CD4-positive, alpha-beta T cell treated with Interleukin-15 for 1 hour (primary cell): ENCODE measurements at regions not wholly inside any gene's neighbourhood (a gene's known extent, or its start where the extent isn't known, plus 50 kb on each side); places are given as distances from the start of the nearest gene placed in this dataset.

Source experiments
- DNase-seq: peaks from one replicate; pipeline ENCODE4 v3.0.0-alpha.2; 2020

DNA sequence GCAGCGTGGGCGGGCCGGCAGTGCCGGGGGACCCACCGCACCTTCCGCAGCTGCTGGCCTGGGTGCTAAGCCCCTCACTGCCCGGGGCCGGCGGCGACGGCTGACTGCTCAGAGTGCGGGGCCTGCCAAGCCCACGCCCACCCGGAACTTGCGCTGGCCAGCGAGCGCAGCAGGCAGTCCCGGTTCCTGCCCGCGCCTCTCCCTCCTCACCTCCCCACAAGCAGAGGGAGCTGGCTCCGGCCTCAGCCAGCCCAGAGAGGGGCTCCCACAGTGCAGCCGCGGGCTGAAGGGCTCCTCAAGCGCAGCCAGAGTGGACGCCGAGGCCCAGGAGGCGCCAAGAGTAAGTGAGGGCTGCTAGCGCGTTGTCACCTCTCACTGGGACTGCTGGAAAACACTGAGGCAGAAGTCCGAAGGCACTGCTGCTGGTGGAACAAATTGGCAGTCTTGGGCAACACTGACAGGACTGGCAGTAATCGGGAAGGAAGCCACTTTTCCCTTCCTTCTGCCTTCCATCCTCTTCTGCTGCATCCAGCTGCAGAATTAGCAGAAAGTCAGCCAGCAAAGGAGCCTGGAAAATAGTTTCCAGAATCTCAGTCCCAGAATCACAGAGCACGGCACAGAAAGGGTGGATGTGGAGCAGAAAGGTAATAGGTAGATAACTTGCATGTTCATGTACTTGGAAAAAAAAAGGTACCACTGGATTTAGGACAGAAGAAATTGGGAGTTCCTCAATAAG, 179.4 kb upstream of the FN1 start:
- DNase-seq, result no peak

DNA sequence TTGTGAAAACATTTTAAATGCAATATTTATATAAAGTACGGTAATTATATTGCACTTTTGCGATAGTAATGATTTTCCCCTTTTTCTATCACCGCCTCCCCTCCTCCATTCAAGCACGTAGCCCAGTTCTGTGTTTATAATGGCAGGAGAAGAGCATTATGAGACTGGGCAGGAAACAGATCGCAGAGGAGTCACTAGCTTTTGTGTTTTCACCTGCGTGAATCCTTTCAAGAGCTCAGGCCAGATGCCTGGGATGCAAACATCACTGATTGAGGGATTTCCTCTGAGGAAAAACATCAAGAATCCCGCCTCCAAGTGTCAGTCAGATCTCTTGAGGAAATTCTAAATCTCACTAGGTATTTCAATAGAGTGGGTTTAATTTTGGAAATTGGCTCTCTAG, 178.4 kb upstream of the FN1 start:
- no peak for DNase-seq

DNA sequence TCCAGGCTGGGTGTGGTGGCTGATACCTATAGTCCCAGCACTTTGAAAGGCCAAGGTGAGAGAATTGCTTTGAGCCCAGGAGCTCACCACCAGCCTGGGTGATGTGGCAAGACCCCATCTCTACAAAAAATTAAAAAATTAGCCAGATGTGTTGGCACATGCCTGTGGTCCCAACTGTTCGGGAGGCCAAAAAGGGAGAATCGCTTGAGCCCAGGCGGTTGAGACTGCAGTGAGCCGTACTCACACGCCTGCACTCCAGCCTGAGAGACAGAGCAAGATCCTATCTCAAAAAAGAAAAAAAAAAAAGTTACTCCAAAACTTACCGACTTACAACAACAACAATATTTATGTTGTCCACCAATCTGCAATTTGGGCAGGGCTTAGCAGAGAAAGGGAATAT, 178.0 kb upstream of the FN1 start:
- no peak for DNase-seq

DNA sequence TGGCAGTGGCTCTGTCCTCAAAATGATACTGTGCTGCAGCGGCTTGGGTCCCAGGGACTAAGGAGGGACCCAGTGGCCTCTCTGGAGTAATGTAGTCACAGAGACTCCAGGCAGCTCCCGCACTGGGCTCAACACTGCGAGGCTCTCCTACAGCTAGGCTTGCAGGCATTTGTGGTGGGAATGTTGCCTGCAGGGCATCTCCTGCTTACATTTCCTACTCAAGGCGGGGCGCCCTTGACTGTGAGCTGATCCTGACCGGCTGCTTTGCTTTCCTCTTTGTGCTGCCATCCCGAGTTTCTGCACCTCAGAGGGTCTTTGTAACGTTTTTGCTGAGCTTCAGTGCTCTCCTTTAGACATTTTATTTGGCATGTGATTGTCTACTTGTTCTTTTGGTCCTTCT, 177.4 kb upstream of the FN1 start:
- DNase-seq, result no peak

DNA sequence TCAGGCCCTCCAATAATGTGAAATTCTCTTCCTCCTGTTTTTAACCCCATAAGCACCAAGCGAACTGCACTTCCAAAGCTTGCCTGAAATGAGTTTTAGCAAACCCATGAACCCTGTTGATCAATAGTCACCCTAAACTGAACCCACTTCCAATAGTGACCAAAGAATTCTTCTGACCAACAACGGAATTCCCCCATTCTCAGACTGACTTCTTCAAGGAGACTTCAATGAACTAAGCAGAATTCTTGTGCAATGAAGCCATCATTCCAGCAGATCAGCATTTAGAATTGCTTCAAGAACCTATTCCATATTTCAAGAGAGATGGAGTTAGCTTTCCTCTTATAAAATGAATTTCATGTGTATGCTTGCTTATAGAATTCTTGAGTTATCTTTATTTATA, 176.9 kb upstream of the FN1 start:
- DNase-seq, result no peak

DNA sequence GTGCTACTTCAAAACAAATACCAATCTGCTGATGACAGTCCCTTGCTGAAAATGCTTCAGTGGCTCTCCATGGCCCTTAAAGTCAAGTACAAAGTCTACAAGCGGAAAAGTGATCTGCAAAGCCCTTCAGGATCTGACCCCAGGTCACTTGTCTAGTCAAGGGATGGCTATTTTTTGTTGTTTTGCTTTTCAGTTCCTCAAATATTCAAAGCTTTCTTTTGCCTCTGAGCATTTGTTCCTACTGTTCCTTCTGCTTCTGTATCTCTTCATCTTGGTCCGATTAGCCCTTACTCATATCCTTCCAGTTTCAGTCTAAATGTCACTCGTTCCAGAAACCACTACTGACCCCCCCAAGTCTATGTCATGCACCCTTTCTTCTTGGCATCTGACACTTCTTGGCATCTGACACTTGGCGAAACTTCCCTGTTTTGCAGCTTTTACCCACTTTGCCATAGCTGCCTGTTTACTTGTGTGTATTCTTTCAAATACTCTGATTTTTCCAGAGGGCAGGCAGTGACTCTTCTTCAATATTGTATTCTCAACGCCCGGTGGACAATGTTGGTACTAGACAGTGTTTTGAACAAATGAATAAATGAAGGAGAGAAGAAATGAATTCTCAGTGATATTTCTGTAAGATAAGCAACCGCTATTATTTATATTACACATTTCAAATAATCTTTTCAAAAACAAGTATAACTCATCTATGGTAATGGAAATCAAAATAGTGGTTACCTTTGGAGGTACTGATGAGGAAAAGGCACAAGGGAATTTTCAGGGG, 175.9 kb upstream of the FN1 start:
- DNase-seq, result no peak

DNA sequence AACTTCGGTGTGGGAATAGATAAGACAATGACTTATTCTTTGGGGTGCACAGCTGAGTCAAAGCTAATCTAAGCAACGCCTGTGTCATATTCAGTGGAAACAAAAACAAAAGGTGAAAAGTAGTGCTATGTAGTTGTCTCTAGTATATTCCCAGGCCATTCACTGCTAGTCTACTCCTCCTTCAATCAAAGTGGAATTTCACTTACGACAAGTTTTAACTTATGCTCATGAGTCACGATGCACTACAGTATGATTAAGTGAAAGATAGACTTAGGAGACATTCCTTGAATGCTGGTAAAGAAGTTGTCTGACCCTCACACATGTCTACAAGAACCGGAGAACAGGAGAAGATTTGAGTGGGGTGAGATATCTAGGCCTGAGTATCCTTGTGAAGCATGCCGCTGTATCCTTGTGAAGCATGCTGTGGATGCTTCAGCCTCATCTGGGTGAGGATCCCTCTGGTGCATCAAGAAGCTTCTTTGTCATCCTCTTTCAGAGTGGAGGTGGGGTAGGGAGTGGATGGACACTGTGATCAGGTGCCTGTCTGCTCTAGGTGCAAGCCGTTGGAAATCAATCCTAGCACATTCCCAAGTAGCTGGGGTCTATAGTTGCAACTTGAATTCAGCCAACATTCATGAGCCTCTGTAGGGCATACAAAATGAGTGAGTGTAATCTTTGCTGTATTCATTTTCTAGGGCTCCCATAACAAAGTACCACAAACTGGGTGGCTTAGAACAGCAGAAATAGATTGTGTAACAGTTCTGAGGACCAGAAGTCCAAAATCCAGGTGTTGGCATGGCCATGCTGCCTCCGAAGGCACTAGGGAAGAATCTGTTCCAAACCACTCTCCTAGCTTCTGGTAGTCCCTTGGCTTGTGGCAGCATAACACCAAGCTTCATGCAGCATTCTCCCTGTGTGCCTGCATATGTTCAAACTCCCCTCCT, 173.5 kb upstream of the FN1 start:
- no peak for DNase-seq

DNA sequence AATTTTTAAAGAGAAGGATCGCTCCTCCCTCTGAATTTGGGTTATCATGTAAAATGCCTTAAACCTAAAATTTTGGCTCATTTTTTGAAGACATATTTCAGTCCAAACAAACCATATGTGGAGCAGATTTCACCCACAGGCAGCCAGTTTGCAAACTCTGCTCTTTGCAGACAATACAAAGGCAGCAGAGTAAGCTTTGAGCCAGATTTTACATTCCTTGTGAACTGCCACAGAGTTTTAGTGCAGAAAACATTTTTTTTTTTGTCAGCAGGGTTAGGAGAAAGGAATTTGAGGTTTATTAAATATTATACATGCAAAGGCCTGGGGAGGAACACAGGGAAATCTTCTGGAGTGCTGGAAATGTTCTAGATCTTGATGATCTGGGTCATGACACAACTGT, 171.9 kb upstream of the FN1 start:
- DNase-seq, result no peak

DNA sequence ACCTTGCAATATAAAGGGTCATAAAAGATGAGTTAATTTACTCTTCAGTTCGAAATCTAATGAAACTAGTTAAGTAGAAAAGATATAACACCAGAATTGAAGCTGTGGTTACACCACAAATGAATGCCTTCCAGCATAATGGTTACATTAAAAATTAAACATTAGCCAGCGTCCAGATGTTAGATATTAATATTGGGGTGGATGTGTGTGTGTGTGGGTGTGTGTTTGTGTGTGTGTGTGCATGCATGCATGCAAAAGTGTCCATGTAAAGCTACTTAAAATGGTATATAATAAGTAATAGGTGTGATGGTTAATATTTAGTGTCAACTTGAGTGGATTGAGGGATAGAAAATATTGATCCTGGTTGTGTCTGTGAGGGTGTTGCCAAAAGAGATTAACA, 170.4 kb upstream of the FN1 start:
- DNase-seq, result no peak

DNA sequence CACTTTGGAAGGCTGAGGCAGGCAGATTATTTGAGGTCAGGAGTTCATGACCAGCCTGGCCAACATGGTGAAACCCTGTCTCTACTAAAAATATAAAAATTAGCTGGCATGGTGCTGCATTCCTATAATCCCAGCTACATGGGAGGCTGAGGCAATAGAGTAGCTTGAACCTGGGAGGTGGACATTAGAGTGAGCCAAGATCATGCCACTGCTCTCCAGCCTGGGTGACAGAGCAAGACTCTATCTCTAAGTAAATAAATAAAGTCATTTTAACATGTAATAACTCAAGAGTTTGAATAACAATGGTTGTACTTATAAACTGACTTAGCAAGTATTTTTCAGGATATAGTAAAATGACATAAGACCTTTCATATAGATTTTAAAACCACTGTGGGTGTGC, 169.3 kb upstream of the FN1 start:
- DNase-seq, result no peak

DNA sequence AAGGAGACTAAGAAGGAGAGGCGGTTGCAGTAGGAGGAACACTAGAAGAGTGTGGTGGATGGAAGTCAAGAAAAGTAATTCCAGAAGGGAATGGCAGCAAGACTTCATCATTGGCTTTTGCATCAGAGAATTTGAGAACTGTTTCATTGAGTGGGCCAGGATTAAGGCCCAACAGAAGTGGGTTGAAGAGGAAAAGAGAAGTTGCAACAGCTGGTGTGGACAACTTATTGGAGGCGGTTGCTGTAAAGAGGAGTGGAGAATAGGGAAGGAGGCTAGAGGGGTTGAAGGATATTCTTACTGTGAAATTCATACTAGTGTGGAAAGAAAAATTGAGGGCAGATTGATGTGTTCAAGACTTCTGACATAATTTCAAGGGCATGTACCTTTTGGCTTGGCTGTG, 168.7 kb upstream of the FN1 start:
- no peak for DNase-seq

DNA sequence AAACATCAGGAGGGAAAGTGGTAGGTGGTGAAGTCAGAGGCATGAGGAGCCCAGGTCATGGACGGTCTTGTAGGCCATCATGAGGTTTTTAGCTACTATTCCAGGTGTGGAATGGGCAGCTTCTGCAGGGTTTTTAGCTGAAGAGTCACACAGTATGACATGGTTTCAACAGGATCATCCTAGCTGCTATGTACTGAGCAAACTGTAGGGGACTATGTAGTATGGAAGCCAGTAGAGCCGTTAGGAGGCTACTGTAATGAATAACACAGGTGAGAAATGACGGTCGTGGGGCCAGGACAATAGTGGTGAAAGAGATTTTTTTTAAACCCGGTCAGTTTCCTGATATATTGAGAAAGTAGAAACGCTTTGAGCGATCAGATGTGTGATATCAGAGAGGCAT, 167.6 kb upstream of the FN1 start:
- no peak for DNase-seq

DNA sequence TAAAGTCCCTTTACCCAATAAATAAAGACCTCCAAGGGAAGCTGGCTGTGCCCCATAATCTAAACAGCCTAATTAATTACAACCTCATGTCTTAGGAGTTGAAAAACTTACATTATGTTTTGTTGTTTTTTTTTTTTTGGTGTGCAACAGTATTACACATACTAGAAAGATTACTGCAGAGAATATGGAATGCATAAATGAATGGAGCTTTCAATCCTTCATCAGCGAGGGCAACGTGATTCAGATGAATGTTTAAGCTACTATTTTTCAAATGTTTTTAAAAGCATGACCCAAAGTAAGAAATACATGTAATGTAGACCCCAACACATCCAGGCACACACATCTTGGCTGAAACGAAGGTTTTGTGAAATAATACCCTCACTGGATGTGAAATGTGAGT, 167.1 kb upstream of the FN1 start:
- no peak for DNase-seq

DNA sequence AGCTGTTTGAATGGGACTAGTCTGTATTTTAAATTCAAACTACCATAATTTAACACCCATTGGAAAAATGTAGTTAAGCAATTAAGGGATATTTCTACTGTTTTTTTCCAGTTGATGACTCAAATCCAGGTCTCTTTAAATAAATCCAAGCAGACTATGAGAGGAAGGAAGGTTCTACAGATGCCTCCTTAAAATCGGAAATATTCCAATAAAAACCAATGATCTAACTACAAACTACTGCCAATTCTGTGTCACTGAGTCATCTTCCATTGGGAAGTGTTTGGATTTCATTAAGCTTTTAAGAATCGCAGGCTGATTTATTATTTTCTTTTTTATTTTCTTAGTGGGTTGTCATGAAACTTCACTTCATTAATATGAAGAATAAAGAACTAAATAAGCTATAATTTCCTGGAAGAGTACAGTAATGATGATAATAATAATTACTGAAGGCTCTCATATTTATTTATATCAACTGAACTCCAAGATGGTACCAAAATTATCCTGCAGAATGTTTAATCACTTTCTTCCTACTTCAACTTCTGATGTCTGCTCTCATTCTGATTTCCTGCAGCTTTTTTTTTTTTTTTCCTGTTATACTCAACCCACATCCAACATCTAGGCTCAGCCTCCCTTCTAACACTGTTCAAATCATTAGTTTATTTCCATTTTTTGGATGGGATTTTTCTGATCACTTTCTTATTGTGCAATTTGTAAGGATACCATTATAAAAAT, 166.3 kb upstream of the FN1 start:
- DNase-seq, result no peak

DNA sequence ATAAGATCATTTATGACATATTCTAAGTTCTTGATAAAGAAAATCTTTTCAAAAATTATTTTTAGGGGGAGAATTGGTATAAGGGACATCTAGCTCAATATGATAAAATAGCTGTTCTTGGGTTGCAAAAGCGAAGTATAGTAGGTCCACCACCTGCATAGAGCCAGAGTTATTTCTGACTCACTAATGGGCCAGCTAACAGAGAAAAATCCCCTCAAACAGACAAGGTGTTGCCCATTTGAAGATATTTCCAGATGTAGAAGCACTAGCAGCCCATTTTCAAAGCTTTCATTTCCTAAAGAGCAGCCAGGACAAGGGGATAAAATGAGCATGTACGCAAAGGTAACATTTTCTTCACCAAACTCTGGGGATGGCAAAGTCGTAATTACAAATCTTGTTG, 165.7 kb upstream of the FN1 start:
- no peak for DNase-seq

DNA sequence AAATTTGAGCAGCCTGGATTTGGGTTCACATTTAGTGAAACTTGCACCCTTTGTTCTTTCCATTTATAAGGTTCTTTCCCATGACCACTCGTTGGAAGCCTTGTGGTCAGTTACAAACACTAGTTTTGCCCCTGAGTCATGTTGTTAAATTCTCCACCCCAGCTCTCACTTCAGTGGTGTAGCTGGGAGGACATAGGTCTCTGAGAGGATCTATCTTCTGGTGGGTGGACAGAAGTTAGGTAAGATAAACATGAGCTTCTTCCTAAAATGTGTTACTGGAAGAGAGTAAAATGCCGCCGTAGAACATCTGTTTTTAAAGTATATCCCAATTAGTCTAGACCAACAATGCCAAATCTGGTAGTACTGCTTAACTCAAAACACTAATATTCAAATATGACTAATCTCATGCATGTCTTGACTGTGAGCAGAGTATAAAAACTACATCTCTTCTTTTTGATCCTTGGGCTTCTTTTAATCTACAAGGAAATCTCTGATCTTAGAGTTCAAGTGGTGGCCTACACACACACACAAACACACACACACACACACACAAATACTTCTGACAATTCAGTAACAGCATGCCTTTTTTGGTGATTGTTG, 162.6 kb upstream of the FN1 start:
- no peak for DNase-seq

DNA sequence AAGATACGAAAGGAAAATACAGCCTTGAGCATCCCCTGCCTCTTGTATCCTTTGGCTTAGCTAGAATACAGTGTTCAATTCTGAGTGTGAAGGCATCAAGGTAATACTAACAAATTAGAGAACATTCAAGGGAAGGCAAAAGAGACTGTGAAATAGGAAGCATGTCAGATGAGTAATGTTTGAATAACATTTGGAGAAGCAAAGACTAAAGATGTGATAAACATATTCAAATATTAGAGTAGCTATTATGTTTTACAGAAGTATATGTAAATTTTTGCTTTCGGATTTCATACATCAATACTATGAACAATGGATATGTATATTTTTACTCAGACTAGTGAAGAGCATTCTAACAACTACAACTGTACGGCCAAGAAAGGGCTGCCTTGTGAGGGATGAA, 161.7 kb upstream of the FN1 start:
- no peak for DNase-seq

DNA sequence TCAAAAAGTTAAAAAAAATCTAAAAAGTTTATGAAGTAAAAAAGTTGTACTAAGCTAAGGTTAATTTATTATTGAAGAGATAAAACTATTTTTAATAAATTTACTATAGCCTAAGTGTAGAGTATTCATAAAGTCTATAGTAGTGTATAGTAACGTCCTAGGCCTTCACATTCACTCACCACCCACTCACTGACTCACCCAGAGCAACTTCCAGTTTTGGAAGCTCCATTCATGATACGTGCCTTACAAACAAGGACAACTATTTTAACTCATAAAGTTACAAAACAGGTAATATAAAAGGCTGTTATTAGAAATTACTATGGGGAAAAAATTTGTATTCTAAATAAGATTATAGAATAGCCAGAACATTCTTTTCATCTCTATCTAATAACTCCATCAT, 158.9 kb upstream of the FN1 start:
- DNase-seq, result no peak

DNA sequence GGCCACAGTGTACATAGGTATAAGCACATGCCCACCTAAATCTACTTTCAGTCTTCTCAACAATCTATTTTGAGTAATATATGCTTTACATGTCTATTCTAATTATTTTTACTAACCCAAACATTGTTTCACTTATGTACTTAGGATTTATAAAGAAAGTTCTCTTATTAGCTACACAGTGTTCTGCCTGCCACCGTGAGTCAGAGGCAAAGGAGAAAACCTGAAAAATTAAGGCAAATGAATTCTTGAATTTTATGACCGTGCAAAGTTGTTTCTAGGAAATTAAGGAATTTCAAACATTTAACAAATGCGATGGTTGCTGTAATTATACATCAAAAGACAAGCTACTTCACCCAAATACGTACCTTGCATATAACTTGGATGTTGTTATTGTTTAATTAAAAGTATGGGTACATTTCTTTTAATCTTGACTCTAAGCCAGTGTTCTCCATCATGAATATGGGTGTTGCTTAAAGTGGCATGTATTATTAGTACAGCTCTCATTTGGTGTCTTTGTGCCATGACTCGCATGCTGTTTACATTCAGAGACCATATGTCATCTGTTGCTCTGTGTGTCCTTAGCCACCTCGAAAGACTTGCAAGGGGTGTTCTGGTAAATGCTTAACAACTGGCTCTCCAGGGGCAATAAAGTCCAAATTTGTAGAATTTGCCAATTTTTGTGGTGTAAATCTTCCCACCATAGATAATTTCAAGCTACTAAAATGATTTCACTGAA, 154.3 kb upstream of the FN1 start:
- DNase-seq, result no peak

DNA sequence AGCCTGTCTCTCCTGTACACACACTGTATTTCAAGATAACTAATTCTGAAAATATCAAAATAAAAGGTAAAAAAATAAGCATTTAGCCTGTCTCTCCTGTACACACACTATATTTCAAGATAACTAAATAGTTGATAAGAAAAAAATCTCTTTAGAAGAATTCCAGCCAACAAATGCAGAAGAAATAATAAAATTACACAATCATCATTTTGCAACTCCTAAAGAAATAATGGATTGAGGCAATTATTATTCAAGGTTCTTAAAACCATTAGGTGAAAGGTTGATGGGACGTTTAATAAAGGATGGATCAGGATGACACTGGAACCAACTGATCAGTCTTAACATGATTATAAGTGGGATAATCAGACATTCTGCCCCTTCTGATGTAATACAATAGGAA, 148.0 kb upstream of the FN1 start:
- no peak for DNase-seq

DNA sequence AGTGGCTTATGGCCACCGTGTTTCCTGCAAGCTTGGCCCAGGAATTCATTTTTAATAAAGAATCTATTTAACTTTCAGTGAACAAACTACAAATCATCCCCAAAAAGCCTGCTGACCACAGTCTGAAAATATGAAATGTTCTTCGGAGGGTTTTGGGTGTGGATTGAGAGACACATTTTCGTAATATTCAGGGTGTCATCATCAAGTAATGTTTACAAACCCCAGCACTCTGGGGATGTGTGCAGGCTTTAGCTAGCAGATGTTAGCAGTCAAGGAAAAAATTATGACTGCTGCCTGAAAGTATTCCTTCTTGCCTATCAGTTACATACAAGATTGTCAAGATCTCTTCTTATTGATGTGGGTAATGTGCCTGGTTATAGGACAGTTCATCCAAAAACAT, 143.9 kb upstream of the FN1 start:
- no peak for DNase-seq

DNA sequence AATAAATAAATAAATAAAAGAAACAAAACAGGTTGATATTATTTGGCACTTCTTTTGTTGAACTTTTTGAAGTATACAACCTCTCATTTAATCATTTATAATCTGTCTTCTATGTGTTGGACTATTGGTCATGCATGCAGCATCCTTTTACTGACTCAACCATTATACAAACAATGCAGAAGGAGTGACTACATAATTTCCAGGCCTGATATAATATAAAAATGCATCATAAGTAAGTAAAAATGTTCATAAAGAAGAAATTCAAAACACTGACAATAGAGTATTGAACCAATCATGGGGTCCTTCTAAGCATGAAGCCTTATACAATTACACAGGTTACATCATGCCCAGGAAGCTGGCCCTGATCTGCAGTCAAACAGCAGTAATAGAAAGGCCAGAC, 141.5 kb upstream of the FN1 start:
- no peak for DNase-seq
